Activated gamma-delta T cell treated with anti-CD3 and anti-CD28 coated beads, Interleukin-2, amount 50 U/mL, for 16 hours (primary cell): ENCODE measurements at regions not wholly inside any gene's neighbourhood (a gene's known extent, or its start where the extent isn't known, plus 50 kb on each side); places are given as distances from the start of the nearest gene placed in this dataset.
"Not testable (repeated sequence)": the region's sequence is repeated elsewhere in the genome, so short reads cannot be mapped to it uniquely, and the experiment has no call there.

Experiments
- DNase-seq: peaks from one replicate; pipeline ENCODE4 v3.0.0-alpha.2; 2020; ENCODE audit warnings: low read depth

DNA sequence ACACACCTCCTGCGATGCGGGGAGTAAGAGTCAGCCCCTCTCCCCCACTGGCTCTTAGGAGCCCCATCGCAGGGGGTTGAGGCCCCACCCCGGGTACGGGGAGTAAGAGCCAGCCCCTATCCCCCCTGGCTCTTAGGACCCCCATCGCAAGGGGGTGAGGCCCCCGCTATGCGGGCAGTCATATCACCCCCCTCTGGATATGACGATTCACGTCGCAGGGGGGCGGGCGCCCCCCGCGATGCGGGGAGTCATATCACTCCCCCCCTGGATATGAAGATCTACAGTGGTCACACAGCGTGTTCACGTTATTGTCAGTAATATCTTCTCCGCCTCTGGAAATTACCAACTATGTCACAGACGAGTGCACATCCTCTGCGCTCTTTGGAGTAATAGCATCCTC is 61.1 kb downstream of the DEFB131A start:
- not testable (repeated sequence) for DNase-seq

- not testable (repeated sequence) for DNase-seq
Observed at GRCh38 chr4:9506672-9507071, 62.5 kb downstream of the DEFB131A start.

- not testable (repeated sequence) for DNase-seq
Observed at GRCh38 chr4:9512941-9513340, 68.7 kb downstream of the DEFB131A start.

GRCh38 chr4:9519631-9520030 is 75.4 kb downstream of the DEFB131A start:
- not testable (repeated sequence) for DNase-seq

DNA sequence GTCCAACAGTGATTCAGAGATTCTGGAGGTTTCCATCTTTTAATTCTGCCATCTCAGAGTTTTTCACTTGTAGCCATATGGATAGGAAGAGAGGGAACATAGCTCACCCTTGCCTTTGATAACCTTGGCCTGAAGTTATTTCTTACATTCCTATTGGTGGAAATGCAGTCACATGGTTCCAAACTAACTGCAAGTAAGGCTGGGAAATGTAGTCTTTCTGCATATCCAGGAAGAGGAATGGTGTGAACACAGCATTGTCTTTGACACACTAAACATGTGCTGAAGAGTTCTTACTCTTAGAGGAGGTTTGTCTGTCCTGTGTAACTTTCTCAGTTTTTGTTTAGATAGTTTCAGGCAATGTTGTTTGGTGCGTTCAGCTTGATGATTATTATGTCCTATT is 78.7 kb downstream of the DEFB131A start:
- DNase-seq, result not testable (repeated sequence)

- DNase-seq, result not testable (repeated sequence)
Observed at GRCh38 chr4:9524406-9524805, 80.2 kb downstream of the DEFB131A start.

DNA sequence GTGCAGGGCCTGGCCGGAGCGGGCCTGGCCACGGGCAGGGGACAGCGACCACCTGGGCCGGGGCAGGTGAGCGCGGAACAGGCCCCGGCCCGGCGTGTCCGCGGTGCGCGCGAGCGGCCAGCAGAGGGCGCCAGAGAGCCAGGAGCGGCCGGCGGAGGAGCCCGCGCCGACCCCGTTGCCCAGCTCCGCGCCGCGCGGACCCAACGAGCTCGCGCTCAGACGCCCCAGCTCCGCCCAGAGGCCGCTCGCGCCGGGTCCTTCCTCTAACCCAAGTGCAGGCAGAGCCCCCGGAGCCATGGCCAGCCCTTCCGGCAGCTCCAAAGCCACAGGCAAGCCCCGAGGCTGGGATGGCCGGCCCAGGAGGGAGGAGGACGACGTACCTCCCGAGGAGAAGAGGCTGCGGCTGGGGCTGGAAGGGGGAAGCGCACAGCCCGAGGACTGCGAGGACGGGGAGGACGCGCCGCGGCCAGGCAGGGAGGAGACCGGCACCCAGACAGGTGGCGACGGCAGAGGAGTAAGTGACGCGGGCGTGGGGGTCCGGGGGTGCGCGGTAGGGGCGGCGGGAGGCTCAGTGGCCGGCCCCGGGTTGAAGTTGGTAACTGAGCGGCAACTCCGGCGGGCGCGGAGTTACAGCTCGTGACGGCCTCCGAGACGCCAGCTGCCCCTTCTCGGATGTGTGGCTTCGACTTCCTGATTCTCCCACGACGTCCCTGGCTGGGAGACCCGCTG is 88.1 kb downstream of the DEFB131A start:
- DNase-seq, result peak; percentile 53

DNA sequence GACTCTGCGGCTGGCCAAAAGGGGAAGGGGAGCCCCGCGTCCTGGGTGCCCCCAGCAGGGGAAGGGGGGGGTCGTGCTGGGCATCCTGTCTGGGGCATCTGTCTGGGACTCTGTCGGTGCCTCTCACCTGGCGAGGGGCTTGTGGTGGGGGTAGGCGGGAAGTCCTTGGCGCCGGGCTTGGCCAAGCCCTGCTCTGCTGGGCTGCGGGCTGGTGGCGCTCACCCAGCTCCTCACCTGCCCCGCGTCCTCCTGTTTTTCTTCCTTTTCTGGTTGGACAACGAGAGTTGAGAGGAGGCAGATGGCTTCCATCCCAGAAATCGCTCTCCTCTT is 88.6 kb downstream of the DEFB131A start:
- not testable (repeated sequence) for DNase-seq

- DNase-seq, result not testable (repeated sequence)
Observed at GRCh38 chr4:9537101-9537500, 92.9 kb downstream of the DEFB131A start.

- not testable (repeated sequence) for DNase-seq
Observed at GRCh38 chr4:9539939-9540520, 95.8 kb downstream of the DEFB131A start.

DNA sequence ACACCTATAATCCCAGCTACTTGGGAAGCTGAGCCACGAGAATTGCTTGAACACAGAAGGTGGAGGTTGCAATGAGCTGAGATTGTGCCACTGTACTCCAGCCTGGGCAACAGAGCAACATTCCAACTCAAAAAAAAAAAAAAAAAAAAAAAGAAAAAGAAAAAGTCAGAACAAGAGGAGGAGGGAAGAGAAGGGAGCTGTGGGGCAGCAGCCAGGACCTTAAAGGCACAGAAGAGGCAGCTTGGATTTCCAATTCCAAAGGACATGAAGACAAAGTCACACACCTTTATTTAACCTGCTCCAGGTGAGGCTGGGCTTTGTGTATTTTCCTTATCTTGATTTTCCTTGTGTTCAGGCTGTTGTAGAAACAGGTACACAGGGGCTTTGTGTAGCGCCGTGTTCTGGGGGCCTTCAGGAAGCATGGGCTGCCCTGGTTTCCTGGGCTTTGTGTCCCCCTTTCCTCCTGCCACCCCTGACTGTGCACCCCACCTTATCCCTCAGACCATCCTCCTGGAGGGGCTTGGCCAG is 97.2 kb downstream of the DEFB131A start:
- DNase-seq, result not testable (repeated sequence)

GRCh38 chr4:9544851-9545250 is 100.6 kb downstream of the DEFB131A start:
- not testable (repeated sequence) for DNase-seq

DNA sequence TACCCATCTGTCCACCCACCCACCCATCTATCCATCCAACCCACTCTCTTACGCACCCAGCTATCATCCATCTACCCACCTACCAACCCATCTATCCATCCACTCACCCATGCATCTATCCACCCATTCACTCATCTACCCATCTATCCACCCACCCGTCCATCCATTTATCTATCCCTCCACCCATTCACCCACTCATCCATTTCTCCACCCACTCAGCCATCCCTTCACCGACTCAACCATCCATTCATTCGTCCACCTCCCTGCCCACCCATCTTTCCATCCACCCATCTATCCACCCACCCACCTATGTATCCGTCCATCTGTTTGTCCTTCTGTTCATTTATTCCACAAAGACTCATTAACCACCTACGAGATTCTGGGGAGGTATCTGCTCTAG is 103.3 kb downstream of the DEFB131A start:
- DNase-seq, result not testable (repeated sequence)

DNA sequence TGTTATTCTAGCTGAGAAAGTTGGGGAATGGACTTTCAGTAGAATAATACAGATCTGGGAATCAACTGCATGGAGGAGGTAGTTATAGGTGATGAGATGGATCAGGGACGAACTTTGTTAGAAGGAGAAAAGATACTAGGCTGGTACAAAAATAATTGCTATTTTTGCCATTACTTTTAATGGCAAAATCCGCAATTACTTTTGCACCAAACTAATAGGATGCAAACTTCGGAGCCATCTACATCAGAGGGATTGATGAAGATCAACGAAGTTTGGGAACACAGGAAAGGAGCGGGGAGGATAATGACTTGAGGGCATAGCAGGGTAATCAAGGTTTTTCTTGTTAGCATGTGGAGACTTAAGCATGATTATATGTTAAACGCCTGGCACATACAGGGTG is 111.9 kb downstream of the DEFB131A start:
- DNase-seq, result not testable (repeated sequence)

GRCh38 chr4:9577869-9578268 is 133.7 kb downstream of the DEFB131A start:
- not testable (repeated sequence) for DNase-seq

GRCh38 chr4:9582880-9583279 is 138.7 kb downstream of the DEFB131A start:
- DNase-seq, result not testable (repeated sequence)

- DNase-seq, result no peak
Observed at GRCh38 chr4:9592010-9592409, 147.8 kb downstream of the DEFB131A start.

DNA sequence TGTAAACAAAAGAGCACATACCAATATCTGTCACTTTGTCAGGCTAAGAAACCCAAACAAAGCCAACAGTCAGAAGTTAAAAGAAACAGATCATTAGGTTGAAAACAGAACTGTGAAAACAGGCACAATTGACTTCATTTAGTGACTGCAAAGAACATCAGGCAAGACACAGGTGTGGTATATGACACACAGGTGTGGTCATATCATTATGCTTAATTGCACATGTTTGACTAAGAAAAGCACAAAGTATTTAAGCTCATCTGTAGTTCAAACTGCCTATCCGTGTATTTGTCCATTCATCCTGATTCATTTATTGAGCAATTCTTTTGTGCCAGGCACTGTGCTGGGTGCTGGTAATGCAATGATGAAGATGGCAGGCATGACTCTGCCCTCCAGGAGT is 150.7 kb downstream of the DEFB131A start:
- no peak for DNase-seq

DNA sequence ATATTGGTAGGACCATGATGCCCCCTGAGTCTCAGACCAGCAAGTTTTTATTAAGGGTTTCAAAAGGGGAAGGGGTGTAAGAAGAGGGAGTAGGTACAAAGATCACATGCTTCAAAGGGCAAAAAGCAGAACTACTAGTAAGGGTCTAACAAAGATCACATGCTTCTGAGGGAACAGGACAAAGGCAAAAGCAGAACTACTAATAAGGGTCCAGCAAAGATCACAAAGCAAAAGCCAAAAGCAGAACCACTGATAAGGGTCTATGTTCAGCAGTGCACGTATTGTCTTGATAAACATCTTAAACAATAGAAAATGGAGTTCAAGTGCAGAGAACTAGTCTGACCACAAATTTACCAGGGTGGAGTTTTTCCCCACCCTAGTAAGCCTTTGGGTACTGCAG is 151.3 kb downstream of the DEFB131A start:
- DNase-seq, result not testable (repeated sequence)

DNA sequence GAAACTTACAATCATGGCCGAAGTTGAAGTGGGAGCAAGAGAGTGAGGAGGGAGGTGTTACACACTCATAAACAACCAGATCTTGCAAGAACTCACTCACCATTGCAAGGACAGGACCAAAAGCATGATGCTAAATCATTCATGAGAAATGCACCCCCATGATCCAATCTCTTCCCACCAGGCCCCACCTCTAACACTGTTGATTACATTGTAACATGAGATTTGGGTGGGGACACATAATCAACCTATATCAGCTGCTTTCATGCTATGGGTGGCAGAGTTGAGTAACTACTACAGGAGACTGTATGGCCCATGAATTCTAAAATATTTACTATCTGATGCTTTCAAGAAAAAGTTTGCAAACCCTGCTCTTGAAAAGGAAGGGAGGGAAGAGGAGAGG is 155.1 kb downstream of the DEFB131A start:
- DNase-seq, result no peak

GRCh38 chr4:9600246-9600645 is 156.0 kb downstream of the DEFB131A start:
- no peak for DNase-seq

DNA sequence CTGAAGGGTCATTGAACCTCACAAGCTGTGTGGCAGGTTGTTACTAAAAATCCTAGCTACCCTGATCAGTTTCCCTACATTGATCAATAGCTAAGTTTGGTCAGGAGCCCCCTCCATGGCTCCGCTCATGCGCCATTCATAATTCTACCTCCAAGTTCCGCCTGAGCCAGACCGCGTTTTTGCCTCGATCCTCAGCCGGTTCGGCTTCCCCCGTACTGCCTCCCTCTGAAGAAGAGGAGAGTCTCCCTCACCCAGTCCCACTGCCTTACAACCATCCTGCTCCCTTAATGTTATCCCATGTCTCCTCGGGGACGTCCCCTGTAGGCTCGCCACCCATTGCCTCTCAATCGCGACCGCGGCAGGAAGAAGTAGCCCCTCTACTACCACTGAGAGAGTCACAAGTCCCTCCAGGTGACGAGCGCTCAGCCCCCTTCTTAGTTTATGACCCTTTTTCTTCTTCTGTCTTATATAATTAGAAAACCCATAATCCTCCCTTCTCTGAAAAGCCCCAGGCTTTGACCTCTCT is 158.2 kb downstream of the DEFB131A start:
- no peak for DNase-seq
